Cardiac muscle cell (in vitro differentiated cells and primary cell): ENCODE measurements at regions not wholly inside any gene's neighbourhood (a gene's known extent, or its start where the extent isn't known, plus 50 kb on each side); places are given as distances from the start of the nearest gene placed in this dataset.
"Not testable (repeated sequence)": the region's sequence is repeated elsewhere in the genome, so short reads cannot be mapped to it uniquely, and the experiment has no call there.

Experiments used
- DNase-seq, 2 donors: peaks; one replicate each; pipeline versions ENCODE4 v3.0.0 to v3.0.0-alpha.2; 2010 to 2017; ENCODE audit warnings: low read depth in 1 of 2, low spot score in 1 of 2
- H3K27ac ChIP-seq: fragments of 200-600 bp; sonication (generic); 2 replicates; pipeline ENCODE4 v1.5.1; 2016
- H3K27me3 ChIP-seq: fragments of 200-600 bp; sonication (generic); 2 replicates; pipeline ENCODE4 v1.6.0; 2016; ENCODE audit warnings: control low read depth
- H3K36me3 ChIP-seq: fragments of 200-600 bp; sonication (generic); 2 replicates; pipeline ENCODE4 v1.5.1; 2016; ENCODE audit warnings: control low read depth
- H3K4me1 ChIP-seq: fragments of 200-600 bp; sonication (generic); 2 replicates; pipeline ENCODE4 v1.8.1; 2017; ENCODE audit warnings: low read depth, mild to moderate bottlenecking, mixed run types
- H3K4me3 ChIP-seq: fragments of 200-600 bp; sonication (generic); 2 replicates; pipeline ENCODE4 v1.5.1; 2016; ENCODE audit warnings: mild to moderate bottlenecking
- H3K9me3 ChIP-seq: fragments of 200-600 bp; sonication (generic); 2 replicates; pipeline ENCODE4 v1.5.1; 2017; ENCODE audit warnings: low read depth, mild to moderate bottlenecking, control low read depth
- CTCF ChIP-seq: IDR thresholded peaks from 2 replicates; pipeline ENCODE4 v1.5.1; 2012; ENCODE audit warnings: low read depth, mild to moderate bottlenecking, low read length

GRCh38 chr6:140202964-140203515 is 828.6 kb upstream of the CITED2 start:
- no peak overlapping the region for H3K4me3 ChIP-seq
- H3K27ac ChIP-seq, result no peak overlapping the region
- H3K36me3 ChIP-seq, result no peaks in the 10 kb centered on the region
- no peak for DNase-seq
- H3K27me3 ChIP-seq, result no peaks in the 10 kb centered on the region
- no peak for TF ChIP-seq CTCF
- peaks cover 20% of the 10 kb centered on the region for H3K4me1 ChIP-seq
- no peaks in the 10 kb centered on the region for H3K9me3 ChIP-seq

GRCh38 chr6:140201787-140202458 is 827.5 kb upstream of the CITED2 start:
- no peaks in the 10 kb centered on the region for H3K27me3 ChIP-seq
- H3K4me1 ChIP-seq, result peaks cover 19% of the 10 kb centered on the region
- no peak overlapping the region for H3K27ac ChIP-seq
- no peak overlapping the region for H3K4me3 ChIP-seq
- H3K9me3 ChIP-seq, result no peaks in the 10 kb centered on the region
- TF ChIP-seq CTCF, result no peak
- H3K36me3 ChIP-seq, result no peaks in the 10 kb centered on the region
- DNase-seq, result no peak

GRCh38 chr6:140193269-140193668 is 818.8 kb upstream of the CITED2 start:
- no peaks in the 10 kb centered on the region for H3K27me3 ChIP-seq
- H3K4me1 ChIP-seq, result no peaks in the 10 kb centered on the region
- H3K27ac ChIP-seq, result no peak overlapping the region
- TF ChIP-seq CTCF, result no peak
- H3K9me3 ChIP-seq, result no peaks in the 10 kb centered on the region
- no peak overlapping the region for H3K4me3 ChIP-seq
- H3K36me3 ChIP-seq, result no peaks in the 10 kb centered on the region
- DNase-seq, result no peak

GRCh38 chr6:140192018-140192417 is 817.6 kb upstream of the CITED2 start:
- Histone ChIP-seq H3K27me3 (no peaks in the 10 kb centered on the region), H3K4me3 (no peak overlapping the region), H3K36me3 (no peaks in the 10 kb centered on the region), H3K27ac (no peak overlapping the region), H3K9me3 (no peaks in the 10 kb centered on the region), H3K4me1 (no peaks in the 10 kb centered on the region)
- no peak for TF ChIP-seq CTCF
- DNase-seq, result no peak

- H3K36me3 ChIP-seq, H3K4me3 ChIP-seq, H3K4me1 ChIP-seq, H3K9me3 ChIP-seq, H3K27me3 ChIP-seq, DNase-seq, H3K27ac ChIP-seq: not testable (repeated sequence)
Measured at GRCh38 chr6:140189263-140189662, 814.8 kb upstream of the CITED2 start.

GRCh38 chr6:140185991-140186390 is 811.5 kb upstream of the CITED2 start:
- H3K27me3 ChIP-seq, result no peaks in the 10 kb centered on the region
- no peak overlapping the region for H3K27ac ChIP-seq
- no peak overlapping the region for H3K4me3 ChIP-seq
- no peaks in the 10 kb centered on the region for H3K36me3 ChIP-seq
- no peak for TF ChIP-seq CTCF
- H3K9me3 ChIP-seq, result no peaks in the 10 kb centered on the region
- no peaks in the 10 kb centered on the region for H3K4me1 ChIP-seq
- no peak for DNase-seq
